GM21529 (cell line): ENCODE measurements at regions not wholly inside any gene's neighbourhood (a gene's known extent, or its start where the extent isn't known, plus 50 kb on each side); places are given as distances from the start of the nearest gene placed in this dataset.

Source experiments
- ATAC-seq: cut with Tn5 transposase; IDR thresholded peaks from one replicate; pipeline ENCODE4 v1.9.1; 2021; ENCODE audit not compliant: unreplicated experiment

GRCh38 chr5:74085186-74085585 lies 459.2 kb downstream of the ARHGEF28 start:
- no peak for ATAC-seq

- ATAC-seq, result no peak
Observed at GRCh38 chr5:74083096-74083791, 457.2 kb downstream of the ARHGEF28 start.

DNA sequence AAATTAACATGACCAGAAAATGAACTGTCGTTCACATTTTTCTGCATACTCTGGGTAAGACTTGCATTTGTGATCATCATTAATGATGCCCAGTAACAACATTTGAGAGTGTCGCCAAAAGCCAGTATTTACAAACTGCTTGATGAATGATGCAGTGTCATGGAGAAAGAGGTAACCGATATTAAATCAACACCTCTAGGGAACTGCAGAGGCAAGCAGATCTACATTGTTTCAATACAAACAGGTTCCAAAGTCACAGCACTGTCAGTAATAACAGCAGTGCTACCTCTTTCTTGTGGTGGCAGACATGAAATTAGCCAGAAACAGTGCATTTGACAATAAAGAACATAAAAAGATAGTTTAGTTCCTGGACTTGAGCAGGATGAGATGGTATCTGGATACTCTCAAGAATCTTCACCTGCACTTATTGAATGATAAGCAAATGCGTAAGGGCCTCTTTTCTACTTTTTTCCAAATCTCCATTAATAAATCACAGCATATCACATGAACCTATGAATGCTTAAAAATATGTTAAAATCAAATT lies 456.6 kb downstream of the ARHGEF28 start:
- no peak for ATAC-seq

- no peak for ATAC-seq
Observed at GRCh38 chr5:74081126-74081525, 455.1 kb downstream of the ARHGEF28 start.

DNA sequence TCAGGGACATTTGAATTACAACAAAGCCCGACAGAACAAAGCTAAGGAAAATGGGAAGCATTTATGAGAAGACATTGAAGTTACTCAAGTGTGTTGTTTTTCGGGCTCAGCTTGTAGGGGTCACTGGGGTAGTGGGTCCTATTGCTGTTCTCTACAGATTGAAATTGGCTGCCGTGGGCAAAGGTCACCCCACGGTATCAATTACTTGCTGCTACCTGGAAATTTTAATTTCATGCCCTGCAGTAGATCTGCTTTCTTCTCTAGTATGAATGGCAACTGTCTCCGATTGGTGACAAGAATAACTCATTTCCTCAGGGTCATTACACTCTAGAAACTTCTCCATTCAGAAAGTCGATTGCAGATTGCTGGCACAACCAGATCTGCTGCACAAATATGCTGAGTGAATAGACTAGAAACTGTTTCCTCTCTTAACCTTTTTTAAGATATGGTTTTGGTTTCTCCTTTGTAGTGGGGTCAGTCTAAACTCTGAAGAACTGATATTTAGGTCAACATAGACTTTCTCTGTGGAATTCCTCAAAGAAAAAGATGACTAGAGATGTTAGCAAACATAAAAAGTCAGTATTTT lies 454.1 kb downstream of the ARHGEF28 start:
- no peak for ATAC-seq

- no peak for ATAC-seq
Observed at GRCh38 chr5:74075501-74076484, 449.8 kb downstream of the ARHGEF28 start.

DNA sequence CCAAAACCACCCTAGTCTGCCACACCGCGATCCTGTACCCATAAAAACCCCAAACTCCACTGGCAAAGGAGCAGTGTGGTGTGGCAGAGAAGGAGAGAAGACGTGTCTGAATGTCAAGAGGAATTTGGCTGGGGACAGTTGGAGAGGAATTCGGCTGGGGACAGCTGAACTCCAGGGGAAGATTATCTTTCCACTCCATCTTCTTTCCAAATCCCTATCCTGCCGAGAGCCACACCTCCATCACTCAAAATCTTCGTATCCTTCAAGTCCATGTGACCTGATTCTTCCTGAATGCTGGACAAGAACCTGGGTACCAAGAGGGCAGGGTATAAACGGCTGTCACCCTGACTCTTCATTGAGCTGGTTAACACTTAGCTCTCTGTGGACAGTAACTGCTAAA lies 448.1 kb downstream of the ARHGEF28 start:
- no peak for ATAC-seq

DNA sequence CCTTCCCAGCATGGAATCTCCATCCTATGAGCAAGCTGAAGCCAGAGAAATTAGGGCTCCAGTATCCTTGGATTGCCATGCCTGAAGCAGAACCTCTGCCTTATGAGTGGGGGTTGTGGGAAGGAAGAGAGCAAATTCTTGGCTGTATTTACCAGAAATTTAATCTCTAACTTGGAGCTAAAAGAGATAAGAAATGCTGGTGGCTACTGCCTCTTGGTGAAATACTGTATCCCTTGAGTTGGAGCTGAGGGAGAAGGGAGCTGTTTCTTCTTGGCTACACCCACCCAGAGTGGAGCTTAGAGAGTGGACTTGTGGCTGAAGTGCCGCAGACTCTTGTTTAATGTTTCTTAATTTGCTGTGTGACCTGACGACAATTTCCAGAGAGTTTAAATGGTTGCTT lies 447.3 kb downstream of the ARHGEF28 start:
- no peak for ATAC-seq

DNA sequence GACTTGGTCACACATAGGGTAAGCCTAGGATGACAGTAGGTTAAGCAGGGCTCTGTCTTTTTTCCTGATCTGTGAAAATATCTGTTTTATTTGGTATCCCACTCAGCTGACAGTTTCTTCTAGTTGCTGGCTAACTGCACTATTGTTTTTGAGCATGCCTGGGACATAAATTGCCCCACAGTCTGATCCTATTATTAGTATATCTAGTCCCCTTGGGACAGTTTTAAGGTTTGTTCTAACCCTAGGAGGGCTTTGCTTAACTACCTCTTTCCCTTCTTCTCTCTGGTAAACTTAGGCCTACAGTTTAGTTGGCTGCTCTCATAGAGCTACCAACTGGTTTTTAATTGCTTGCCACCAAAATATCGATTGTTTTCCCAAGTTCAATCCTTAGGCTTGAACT lies 446.6 kb downstream of the ARHGEF28 start:
- ATAC-seq, result no peak

DNA sequence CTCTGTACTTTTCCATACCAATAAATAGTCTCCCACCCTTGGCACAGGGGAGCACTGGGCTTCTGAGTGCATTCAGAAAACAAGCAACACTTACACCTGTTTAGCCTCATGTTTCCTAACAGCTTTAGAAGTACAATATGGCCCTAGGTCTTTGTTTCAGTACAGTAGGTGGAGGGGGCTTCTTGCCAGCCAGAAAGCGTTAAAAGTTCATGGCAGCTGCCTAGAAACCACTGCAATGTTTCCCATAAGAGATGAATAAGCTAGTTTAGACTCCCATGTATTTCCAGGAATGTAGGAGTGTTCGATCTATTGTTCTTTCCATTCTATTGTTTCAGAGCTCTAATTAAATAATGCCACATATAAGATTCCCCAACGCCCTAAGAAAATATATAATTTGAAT lies 444.8 kb downstream of the ARHGEF28 start:
- ATAC-seq, result no peak

GRCh38 chr5:74069741-74070140 lies 443.7 kb downstream of the ARHGEF28 start:
- ATAC-seq, result no peak

DNA sequence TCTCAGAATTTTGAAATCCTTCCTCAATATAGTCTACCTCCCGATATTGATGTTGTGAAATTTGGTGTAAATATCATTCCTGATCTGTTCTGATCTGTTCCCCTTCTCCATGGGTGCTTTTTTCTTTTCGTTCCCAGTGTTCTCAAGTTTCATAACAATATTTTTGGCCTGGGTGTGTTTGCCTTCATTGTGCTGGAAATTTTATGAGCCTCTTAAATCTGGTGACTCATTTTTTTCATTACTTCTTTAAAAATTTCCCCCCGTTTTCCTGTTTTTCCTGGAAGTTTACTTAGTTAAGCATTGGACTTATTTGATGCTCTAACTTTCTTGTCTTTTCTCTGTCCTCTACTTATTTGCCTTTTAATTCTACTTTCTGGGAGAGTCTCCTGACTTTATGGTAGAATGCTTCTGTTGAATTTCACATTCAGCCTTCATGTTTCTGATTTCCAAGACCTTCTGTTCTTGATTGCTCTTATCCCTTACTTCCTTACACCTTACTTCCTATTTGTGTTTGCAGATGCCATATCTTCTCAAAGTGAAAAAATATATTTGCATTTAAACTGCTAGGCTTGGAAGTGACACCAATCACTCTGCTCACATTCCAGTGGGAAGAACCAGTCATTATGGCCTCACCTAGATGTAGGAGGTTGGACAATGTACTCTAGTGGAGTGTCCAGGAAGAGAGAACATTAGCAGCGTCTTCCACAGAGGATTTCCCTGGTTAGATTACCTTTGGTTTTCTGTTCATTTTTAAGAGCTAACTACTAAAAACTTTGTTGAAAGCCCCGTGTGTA lies 441.9 kb downstream of the ARHGEF28 start:
- ATAC-seq, result no peak

DNA sequence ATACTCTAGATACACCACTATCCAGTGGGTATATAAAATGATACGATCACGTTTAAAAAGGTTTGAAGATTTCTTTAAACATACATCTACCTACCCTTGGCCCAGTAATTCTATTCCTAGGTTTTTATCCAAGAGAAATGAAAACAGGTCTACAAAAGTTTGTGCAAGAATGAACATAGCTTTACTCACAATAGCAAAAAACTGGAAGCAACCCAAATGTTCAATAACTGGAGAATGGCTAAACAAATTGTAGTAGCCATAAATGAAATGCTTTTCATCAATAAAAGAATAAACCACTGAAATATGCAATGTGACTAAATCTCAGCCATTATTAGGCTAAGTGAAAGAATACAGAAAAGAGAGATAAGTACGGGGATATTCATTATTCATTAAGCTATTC lies 438.9 kb downstream of the ARHGEF28 start:
- no peak for ATAC-seq

DNA sequence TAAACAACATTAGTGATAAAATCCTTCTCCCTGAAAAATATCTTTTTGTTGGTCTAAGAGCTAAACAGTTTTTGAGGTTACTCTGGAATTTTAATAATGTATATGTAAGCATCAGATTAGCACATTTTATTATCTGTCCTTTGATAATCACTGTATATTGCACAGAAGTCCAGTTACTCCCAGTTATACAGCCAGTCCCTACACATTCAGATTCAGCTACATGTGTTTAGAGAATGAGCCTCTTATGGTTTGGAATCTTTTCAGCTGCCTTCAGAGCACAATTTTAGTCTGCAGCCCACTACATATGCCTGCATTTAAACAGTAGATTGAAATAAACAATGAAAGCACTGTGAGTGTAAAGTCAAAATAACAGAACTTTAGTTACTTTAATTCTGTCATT lies 438.2 kb downstream of the ARHGEF28 start:
- ATAC-seq, result no peak

DNA sequence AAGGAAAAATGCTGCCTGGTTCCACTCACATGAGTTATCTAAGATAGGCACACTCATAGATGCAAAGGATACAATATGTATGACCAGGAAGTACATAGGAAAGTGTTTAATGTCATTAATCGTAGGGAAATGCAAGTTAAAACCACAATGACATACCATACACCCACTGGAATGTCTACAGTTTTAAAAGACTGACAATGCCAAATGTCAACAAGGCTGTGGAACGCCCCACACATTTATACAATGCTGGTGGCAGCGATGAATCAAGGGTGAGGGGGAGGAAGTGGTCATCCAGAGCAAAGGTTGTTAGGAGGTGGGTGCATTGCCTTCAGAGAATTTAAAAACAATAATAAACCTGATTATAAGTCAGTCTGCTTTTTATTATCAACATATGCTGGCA lies 437.8 kb downstream of the ARHGEF28 start:
- ATAC-seq, result no peak

GRCh38 chr5:74063346-74063745 lies 437.4 kb downstream of the ARHGEF28 start:
- no peak for ATAC-seq

DNA sequence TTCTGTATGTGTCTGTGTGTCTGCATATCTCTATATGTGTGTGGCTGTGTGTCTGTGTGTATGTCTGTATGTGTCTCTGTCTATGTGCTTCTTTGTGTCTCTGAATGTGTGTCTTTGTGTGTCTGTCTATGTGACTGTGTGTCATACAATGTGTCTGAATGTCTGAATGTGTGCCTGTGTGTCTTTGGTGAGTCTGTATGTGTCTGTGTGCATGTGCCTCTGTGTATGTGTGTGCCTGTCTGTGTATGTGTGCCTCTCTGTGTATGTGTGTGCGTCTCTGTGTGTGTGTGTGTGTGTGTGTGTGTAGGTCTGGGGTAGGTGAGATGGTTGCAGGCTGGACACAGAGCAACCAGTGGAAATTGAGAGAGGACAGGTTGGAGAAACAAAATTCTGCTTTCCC lies 435.3 kb downstream of the ARHGEF28 start:
- no peak for ATAC-seq

DNA sequence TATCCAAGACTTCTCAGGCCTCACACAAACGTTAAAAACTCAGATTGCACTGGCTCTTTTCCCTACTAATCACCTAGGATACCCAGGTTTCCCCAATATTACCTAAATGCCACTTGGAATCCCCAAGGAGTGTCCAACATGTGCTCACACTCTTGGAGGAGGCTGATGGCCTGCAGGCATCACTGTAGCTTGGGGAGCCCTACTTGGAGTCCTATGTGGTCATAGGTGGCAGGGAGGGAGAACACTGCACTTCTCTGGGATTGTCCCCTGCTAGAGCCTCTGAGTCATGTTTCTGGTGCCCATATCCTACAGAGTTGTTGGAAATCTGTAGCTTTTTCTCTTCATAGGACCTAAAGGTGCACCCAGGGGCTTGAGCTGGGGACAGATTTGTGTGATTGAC lies 433.7 kb downstream of the ARHGEF28 start:
- no peak for ATAC-seq

DNA sequence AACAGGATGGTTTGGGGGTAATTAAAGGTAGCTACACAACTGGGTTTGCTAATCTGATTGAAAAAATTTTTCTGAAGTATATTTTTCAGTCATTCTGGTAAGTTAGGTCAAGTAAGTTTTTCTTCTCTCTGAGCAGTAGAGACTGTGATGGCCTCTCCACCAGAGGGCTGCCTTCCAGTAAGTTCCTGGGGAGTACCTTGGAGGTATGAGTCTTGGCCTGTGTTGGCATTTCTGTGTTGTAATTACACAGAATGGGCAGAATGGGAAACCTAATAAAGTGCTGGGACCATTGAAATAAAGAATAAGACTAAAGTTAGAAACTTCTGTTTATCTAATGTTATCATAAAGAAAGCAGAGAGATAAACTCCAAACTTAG lies 430.8 kb downstream of the ARHGEF28 start:
- no peak for ATAC-seq

GRCh38 chr5:74056107-74056788 lies 430.3 kb downstream of the ARHGEF28 start:
- no peak for ATAC-seq
